Endothelial cell of umbilical vein (primary cell): ENCODE measurements at regions not wholly inside any gene's neighbourhood (a gene's known extent, or its start where the extent isn't known, plus 50 kb on each side); places are given as distances from the start of the nearest gene placed in this dataset.

Experiments
- BruUV-seq: library from RNA; stranded (reverse); fragments of 400-500 nt; replicated peaks from 2 replicates; lab custom pipeline; 2021; lab: Mats Ljungman, UMichigan
- CTCF ChIA-PET: fragments of 300-600, 350-600 bp; sonication (Branson Sonifier 250); formaldehyde crosslinking; loops from one replicate; lab custom pipeline; 2021; ENCODE audit warnings: antibody characterized with exemption, inconsistent platforms; lab: Charles Lee
- POLR2A ChIA-PET: fragments of 300-600, 350-600 bp; sonication (Branson Sonifier 250); formaldehyde crosslinking; loops from one replicate; lab custom pipeline; 2021; ENCODE audit warnings: antibody characterized with exemption, inconsistent platforms; lab: Charles Lee
- DNase-seq: peaks from one replicate; pipeline ENCODE4 v3.0.0-alpha.2; 2011; ENCODE audit warnings: low read depth, low spot score
- FAIRE-seq: peaks from 2 replicates; lab custom pipeline; 2011; peaks lifted over from hg19 to GRCh38; lab: Jason Lieb, UNC
- H2AFZ ChIP-seq: 2 replicates; pipeline ENCODE4 v1.6.0; 2012; ENCODE audit warnings: low read depth, low read length, control low read depth, inconsistent platforms
- H3K27ac ChIP-seq: 2 replicates; pipeline ENCODE4 v1.5.1; 2011; ENCODE audit warnings: low read depth, mild to moderate bottlenecking, control low read depth, low read length, moderate library complexity; ENCODE audit not compliant: insufficient read depth
- H3K27me3 ChIP-seq, 2 experiments: 2 replicates each; pipeline versions ENCODE4 v1.6.0 to v1.6.1; 2011; ENCODE audit warnings: low read length in 2 of 2, mixed read lengths in 1 of 2; ENCODE audit not compliant: control insufficient read depth in 2 of 2, insufficient read depth in 2 of 2
- H3K36me3 ChIP-seq, 2 experiments: 2 replicates in 1 of 2; 3 replicates in 1 of 2; pipeline ENCODE4 v1.5.1; 2011; ENCODE audit warnings: low read length in 2 of 2, mild to moderate bottlenecking in 1 of 2, moderate library complexity in 1 of 2; ENCODE audit not compliant: control insufficient read depth in 2 of 2, insufficient read depth in 2 of 2; ENCODE audit errors: extremely low read depth in 1 of 2
- H3K4me1 ChIP-seq: 3 replicates; pipeline ENCODE4 v1.5.1; 2011; ENCODE audit warnings: mild to moderate bottlenecking, low read length; ENCODE audit not compliant: control insufficient read depth, insufficient read depth; ENCODE audit errors: extremely low read depth
- H3K4me2 ChIP-seq: 2 replicates; pipeline ENCODE4 v1.6.1; 2011; ENCODE audit warnings: low read length, control low read depth, mixed read lengths; ENCODE audit not compliant: insufficient read depth
- H3K4me3 ChIP-seq, 3 experiments: fragments of 200-600 bp in 1 of 3; sonication (generic), shearing (Covaris generic) in 1 of 3; replicated peaks in 1 of 3; 2 replicates each; pipeline ENCODE4 v1.5.1; 2011 to 2016; ENCODE audit warnings: control low read depth in 3 of 3, low read length in 3 of 3, mild to moderate bottlenecking in 2 of 3, inconsistent platforms in 1 of 3, low read depth in 1 of 3, moderate library complexity in 1 of 3; ENCODE audit not compliant: insufficient read depth in 1 of 3
- H3K79me2 ChIP-seq: 2 replicates; pipeline ENCODE4 v1.6.0; 2012; ENCODE audit warnings: low read length, inconsistent platforms; ENCODE audit not compliant: control insufficient read depth, insufficient read depth
- H3K9ac ChIP-seq: replicated peaks from 2 replicates; pipeline ENCODE3; 2011; ENCODE audit warnings: low read length, control low read depth; ENCODE audit not compliant: insufficient read depth; ENCODE audit errors: extremely low read depth
- H3K9me1 ChIP-seq: replicated peaks from 3 replicates; pipeline ENCODE4 v1.6.0; 2011; ENCODE audit warnings: mild to moderate bottlenecking, low read length; ENCODE audit not compliant: control insufficient read depth, insufficient read depth; ENCODE audit errors: extremely low read depth
- H3K9me3 ChIP-seq: replicated peaks from 2 replicates; pipeline ENCODE4 v1.5.1; 2012; ENCODE audit warnings: low read length, inconsistent platforms; ENCODE audit not compliant: control insufficient read depth, insufficient read depth
- H4K20me1 ChIP-seq: replicated peaks from 2 replicates; pipeline ENCODE3; 2011; ENCODE audit warnings: mild to moderate bottlenecking, low read length; ENCODE audit not compliant: control insufficient read depth, insufficient read depth; ENCODE audit errors: extremely low read depth
- CTCF ChIP-seq, 2 donors: IDR thresholded peaks; 1 replicate in 1 of 2; 2 replicates in 1 of 2; pipeline ENCODE4 v1.5.1; 2011; ENCODE audit warnings: low read length in 2 of 2, mild to moderate bottlenecking in 2 of 2, moderate library complexity in 2 of 2, control low read depth in 1 of 2, inconsistent platforms in 1 of 2, low read depth in 1 of 2; ENCODE audit not compliant: insufficient read depth in 1 of 2; ENCODE audit errors: extremely low read depth in 1 of 2
- FOS ChIP-seq: IDR thresholded peaks from 2 replicates; pipeline ENCODE4 v1.6.1; 2011; ENCODE audit warnings: mild to moderate bottlenecking, low read length, moderate library complexity, borderline replicate concordance; ENCODE audit not compliant: insufficient read depth
- GATA2 ChIP-seq: IDR thresholded peaks from 2 replicates; pipeline ENCODE4 v1.7.0; 2011; ENCODE audit warnings: low read depth, mild to moderate bottlenecking, moderate library complexity, mixed read lengths, low read length; ENCODE audit not compliant: insufficient read length, insufficient read depth
- JUN ChIP-seq: IDR thresholded peaks from 2 replicates; pipeline ENCODE4 v1.6.1; 2011; ENCODE audit warnings: borderline replicate concordance, low read depth; ENCODE audit not compliant: insufficient read length, insufficient read depth
- POLR2A ChIP-seq: IDR thresholded peaks from 2 replicates; pipeline ENCODE4 v1.6.1; 2012; ENCODE audit warnings: low read depth, mild to moderate bottlenecking, control low read depth, low read length
- POLR2AphosphoS5 ChIP-seq: IDR thresholded peaks from 2 replicates; pipeline ENCODE4 v1.6.1; 2012; ENCODE audit warnings: low read depth, mild to moderate bottlenecking, control low read depth, low read length, moderate library complexity; ENCODE audit not compliant: insufficient read depth
- dilution Hi-C: fragments of 300-500 bp; cut with MboI; formaldehyde crosslinking; loops from one replicate; pipeline ENCODE4 v1.15.0; 2019; ENCODE audit warnings: low sequenced_read_pairs; ENCODE audit not compliant: extremely low pct_ligation_motif_present
- intact Hi-C: fragments of 100-400 bp; cut with micrococcal nuclease; formaldehyde crosslinking; loops from one replicate; pipeline ENCODE4 v1.10.0; 2022

GRCh38 chr18:68060871-68061270, 544.4 kb upstream of the DSEL start:
- H3K79me2 ChIP-seq: no peaks in the 10 kb centered on the region
- no peak overlapping the region for H3K4me3 ChIP-seq
- TF ChIP-seq JUN: no peak
- no peak for TF ChIP-seq FOS
- H3K27ac ChIP-seq: no peak overlapping the region
- no peaks in the 10 kb centered on the region for H3K9me1 ChIP-seq
- intact Hi-C loops: no loop called here
- FAIRE-seq (no peak), DNase-seq (no peak)
- no peaks in the 10 kb centered on the region for H4K20me1 ChIP-seq
- H3K36me3 ChIP-seq: no peaks in the 10 kb centered on the region
- BruUV-seq: no TSS peak
- no peaks in the 10 kb centered on the region for H3K9me3 ChIP-seq
- H3K9ac ChIP-seq: no peak overlapping the region
- H3K27me3 ChIP-seq: no peaks in the 10 kb centered on the region
- ChIA-PET POLR2A (no interaction called here), CTCF (no interaction called here)
- H3K4me1 ChIP-seq: no peaks in the 10 kb centered on the region
- H3K4me2 ChIP-seq: no peak overlapping the region
- no peak overlapping the region for H2AFZ ChIP-seq
- dilution Hi-C loops: no loop called here

- Histone ChIP-seq H3K4me3 (no peak overlapping the region), H3K79me2 (no peaks in the 10 kb centered on the region), H3K9me3 (no peaks in the 10 kb centered on the region), H3K9me1 (no peaks in the 10 kb centered on the region), H3K27ac (no peak overlapping the region), H3K9ac (no peak overlapping the region), H3K27me3 (no peaks in the 10 kb centered on the region), H4K20me1 (no peaks in the 10 kb centered on the region), H3K4me2 (no peak overlapping the region), H2AFZ (no peak overlapping the region), H3K36me3 (no peaks in the 10 kb centered on the region), H3K4me1 (no peaks in the 10 kb centered on the region)
- intact Hi-C loops (no loop called here), dilution Hi-C loops (no loop called here)
- ChIA-PET POLR2A (no interaction called here), CTCF (no interaction called here)
- TF ChIP-seq CTCF (IDR thresholded peaks at IDR 0.05; ENCODE audit: extremely low read depth in 1 of 2, insufficient read depth in 1 of 2, low read depth in 1 of 2, low read length in 2 of 2) (no peak), JUN (no peak), GATA2 (no peak), POLR2A (no peak), POLR2AphosphoS5 (no peak)
- DNase-seq: no peak
- no peak for FAIRE-seq
- BruUV-seq: no TSS peak
Measured at GRCh38 chr18:68056936-68057335, 540.4 kb upstream of the DSEL start.
